Esophagus muscularis mucosa (tissue), 4 donors: ENCODE measurements at regions not wholly inside any gene's neighbourhood (a gene's known extent, or its start where the extent isn't known, plus 50 kb on each side); places are given as distances from the start of the nearest gene placed in this dataset.

ENCODE experiments used
- DNase-seq: peaks from one replicate; pipeline ENCODE4 v3.0.0-alpha.2; 2017; ENCODE audit errors: extremely low spot score
- H3K27ac ChIP-seq, 4 donors: fragments of 200-600 bp; sonication (generic); replicated peaks in 1 of 4; 1 replicate in 3 of 4; 2 replicates in 1 of 4; pipeline ENCODE4 v1.5.1; 2016 to 2019; ENCODE audit warnings: mild to moderate bottlenecking in 1 of 4
- H3K27me3 ChIP-seq, 4 donors: fragments of 200-600 bp; sonication (generic); one replicate each; pipeline versions ENCODE4 v1.5.1 to v1.6.0; 2016 to 2019
- H3K36me3 ChIP-seq, 4 donors: fragments of 200-600 bp; sonication (generic); one replicate each; pipeline ENCODE4 v1.5.1; 2016 to 2019
- H3K4me1 ChIP-seq, 4 donors: fragments of 200-600 bp; sonication (generic); one replicate each; pipeline ENCODE4 v1.5.1; 2016 to 2019
- H3K4me3 ChIP-seq, 4 donors: fragments of 200-600 bp; sonication (generic); 1 replicate in 2 of 4; 2 replicates in 2 of 4; pipeline ENCODE4 v1.5.1; 2016 to 2019; ENCODE audit warnings: mild to moderate bottlenecking in 4 of 4, moderate library complexity in 1 of 4
- H3K9me3 ChIP-seq, 4 donors: fragments of 200-600 bp; sonication (generic); 1 replicate in 3 of 4; 2 replicates in 1 of 4; pipeline ENCODE4 v1.5.1; 2016 to 2019
- EP300 ChIP-seq: sonication (generic); formaldehyde crosslinking; IDR thresholded peaks from one replicate; pipeline ENCODE4 v1.6.1; 2017; ENCODE audit warnings: antibody characterized with exemption
- POLR2A ChIP-seq: fragments of 450-650 bp; IDR thresholded peaks from one replicate; pipeline ENCODE4 v1.6.1; 2017; ENCODE audit warnings: antibody characterized with exemption, moderate library complexity, mild to moderate bottlenecking, low read depth
- POLR2AphosphoS5 ChIP-seq, 2 donors: sonication (generic); formaldehyde crosslinking; IDR thresholded peaks; one replicate each; pipeline ENCODE4 v1.6.1; 2017; ENCODE audit warnings: antibody characterized with exemption in 2 of 2
- WGBS: methylation state at CpG from one replicate; pipeline ENCODE4 v1.1.5; 2018; 5-methylcytosine and 5-hydroxymethylcytosine counted together
- intact Hi-C: fragments of 100-400 bp; cut with DNase I; formaldehyde crosslinking; loops from one replicate; pipeline ENCODE4 v1.15.1; 2023
- TF ChIP-seq, protein P1 (sequence below), 3 experiments: fragments of 200-600 bp in 2 of 3; fragments of 450-650 bp in 1 of 3; sonication (generic) in 2 of 3; IDR thresholded peaks; one replicate each; pipeline ENCODE4 v1.5.1; 2017 to 2019; ENCODE audit warnings: antibody characterized with exemption in 3 of 3, mild to moderate bottlenecking in 2 of 3, moderate library complexity in 1 of 3

DNA sequence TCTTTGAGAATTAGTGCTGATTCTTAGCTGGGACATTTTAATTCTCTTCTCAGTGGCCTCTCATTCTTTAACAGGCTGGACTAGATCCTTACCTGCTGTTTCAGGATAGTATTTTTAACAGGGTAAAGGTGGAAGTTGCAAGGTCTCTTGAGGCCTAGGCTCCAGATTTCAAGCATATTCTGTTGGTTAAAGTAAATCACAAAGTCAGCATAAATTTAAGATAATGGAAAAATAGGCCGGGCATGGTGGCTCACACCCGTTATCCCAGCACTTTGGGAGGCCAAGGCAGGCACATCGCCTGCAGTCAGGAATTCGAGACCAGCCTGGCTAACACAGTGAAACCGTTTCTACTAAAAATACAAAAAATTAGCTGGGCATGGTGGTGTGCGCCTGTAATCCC is 1149.0 kb downstream of the EPHA7 start:
- H3K36me3 ChIP-seq, result no peaks in the 10 kb centered on the region
- no peak overlapping the region for H3K27ac ChIP-seq
- 88% methylated on average over 6 of the region's 6 CpGs for WGBS
- H3K4me1 ChIP-seq, result no peaks in the 10 kb centered on the region
- TF ChIP-seq POLR2AphosphoS5 (IDR thresholded peaks at IDR 0.05) (no peak), EP300 (no peak), POLR2A (no peak)
- TF ChIP-seq, protein P1, sequence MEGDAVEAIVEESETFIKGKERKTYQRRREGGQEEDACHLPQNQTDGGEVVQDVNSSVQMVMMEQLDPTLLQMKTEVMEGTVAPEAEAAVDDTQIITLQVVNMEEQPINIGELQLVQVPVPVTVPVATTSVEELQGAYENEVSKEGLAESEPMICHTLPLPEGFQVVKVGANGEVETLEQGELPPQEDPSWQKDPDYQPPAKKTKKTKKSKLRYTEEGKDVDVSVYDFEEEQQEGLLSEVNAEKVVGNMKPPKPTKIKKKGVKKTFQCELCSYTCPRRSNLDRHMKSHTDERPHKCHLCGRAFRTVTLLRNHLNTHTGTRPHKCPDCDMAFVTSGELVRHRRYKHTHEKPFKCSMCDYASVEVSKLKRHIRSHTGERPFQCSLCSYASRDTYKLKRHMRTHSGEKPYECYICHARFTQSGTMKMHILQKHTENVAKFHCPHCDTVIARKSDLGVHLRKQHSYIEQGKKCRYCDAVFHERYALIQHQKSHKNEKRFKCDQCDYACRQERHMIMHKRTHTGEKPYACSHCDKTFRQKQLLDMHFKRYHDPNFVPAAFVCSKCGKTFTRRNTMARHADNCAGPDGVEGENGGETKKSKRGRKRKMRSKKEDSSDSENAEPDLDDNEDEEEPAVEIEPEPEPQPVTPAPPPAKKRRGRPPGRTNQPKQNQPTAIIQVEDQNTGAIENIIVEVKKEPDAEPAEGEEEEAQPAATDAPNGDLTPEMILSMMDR (IDR thresholded peaks at IDR 0.05), result no peak
- no peak overlapping the region for H3K4me3 ChIP-seq
- no peak for DNase-seq
- H3K9me3 ChIP-seq, result no peaks in the 10 kb centered on the region
- intact Hi-C loops, result no loop called here
- H3K27me3 ChIP-seq, result no peaks in the 10 kb centered on the region

DNA sequence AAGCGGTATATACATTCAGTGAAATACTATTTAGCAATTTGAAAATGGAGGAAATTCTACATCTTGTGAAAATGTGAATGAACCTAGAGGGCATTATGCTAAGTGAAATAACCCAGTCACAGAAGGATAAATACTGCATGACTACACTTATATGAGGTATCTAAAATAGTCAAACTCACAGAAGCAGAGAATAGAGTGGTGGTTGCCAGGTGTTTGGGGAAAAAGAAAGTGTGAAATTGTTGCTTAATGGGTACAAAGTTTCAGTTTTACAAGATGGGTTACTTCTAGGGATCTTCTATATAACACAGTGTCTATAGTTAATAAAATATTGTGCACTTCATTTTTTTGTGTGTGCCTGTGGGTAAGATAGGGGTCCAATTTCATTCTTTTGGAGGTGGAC is 1152.0 kb downstream of the EPHA7 start:
- H3K4me1 ChIP-seq, result no peaks in the 10 kb centered on the region
- WGBS, result 87% methylated on average over 1 of the region's 1 CpG

DNA sequence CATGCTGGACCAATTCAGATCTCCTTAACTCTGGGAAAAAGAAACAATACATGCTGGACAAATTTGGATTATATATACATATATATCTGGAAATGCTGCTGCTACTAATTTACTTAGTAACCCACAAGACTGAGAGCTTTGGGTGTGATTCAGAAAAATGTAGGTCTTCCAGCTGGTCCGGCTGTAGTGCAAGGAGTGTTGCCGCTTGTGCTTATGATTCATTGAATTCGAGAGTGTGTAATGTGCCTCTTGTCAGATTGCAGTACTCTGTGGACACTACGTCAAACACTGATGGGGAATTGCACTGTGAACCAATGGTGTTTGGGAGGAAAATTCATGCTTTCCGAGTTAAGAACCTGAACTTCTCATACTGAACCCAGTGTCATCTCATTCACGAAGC is 1155.5 kb downstream of the EPHA7 start:
- WGBS, result 71% methylated on average over 6 of the region's 6 CpGs
- H3K4me1 ChIP-seq, result no peaks in the 10 kb centered on the region
- DNase-seq, result no peak
- H3K4me3 ChIP-seq, result no peak overlapping the region
- no peak for TF ChIP-seq EP300
- TF ChIP-seq POLR2A, result no peak
- TF ChIP-seq, protein P1 (IDR thresholded peaks at IDR 0.05), result no peak
- TF ChIP-seq POLR2AphosphoS5 (IDR thresholded peaks at IDR 0.05), result no peak
- no peaks in the 10 kb centered on the region for H3K9me3 ChIP-seq
- intact Hi-C loops, result no loop called here
- H3K27me3 ChIP-seq, result no peaks in the 10 kb centered on the region
- H3K27ac ChIP-seq, result no peak overlapping the region
- no peaks in the 10 kb centered on the region for H3K36me3 ChIP-seq

More for the DNA sequence above, 1152.0 kb downstream of the EPHA7 start:
- intact Hi-C loops, result no loop called here
- Histone ChIP-seq H3K9me3 (no peaks in the 10 kb centered on the region), H3K4me3 (no peak overlapping the region), H3K36me3 (no peaks in the 10 kb centered on the region), H3K27ac (no peak overlapping the region), H3K27me3 (no peaks in the 10 kb centered on the region)
- TF ChIP-seq EP300 (no peak), POLR2AphosphoS5 (IDR thresholded peaks at IDR 0.05) (no peak), POLR2A (no peak)
- TF ChIP-seq, protein P1 (IDR thresholded peaks at IDR 0.05), result no peak
- DNase-seq, result no peak

DNA sequence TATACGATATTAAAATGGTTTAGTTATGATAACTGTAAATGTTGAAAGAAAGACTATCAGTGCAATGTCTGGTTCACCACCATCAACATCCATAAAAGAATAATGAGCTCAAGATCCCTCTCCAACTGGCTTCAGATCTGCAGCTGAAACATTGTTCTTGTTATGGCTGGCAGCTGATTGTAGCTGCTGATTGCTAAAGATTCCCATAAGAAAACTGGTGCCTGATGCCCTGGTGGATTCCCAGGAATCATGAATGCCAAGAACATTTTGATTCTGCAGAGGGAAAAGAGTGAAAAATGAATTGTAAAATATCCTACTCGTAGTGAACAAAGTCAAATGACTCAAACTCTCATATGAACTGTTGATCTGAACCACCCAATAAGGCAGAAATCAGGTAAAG is 1160.2 kb downstream of the EPHA7 start:
- WGBS, result 75% methylated on average over 2 of the region's 2 CpGs
- H3K4me1 ChIP-seq, result no peaks in the 10 kb centered on the region
- H3K36me3 ChIP-seq, result no peaks in the 10 kb centered on the region
- intact Hi-C loops, result no loop called here
- H3K27ac ChIP-seq, result no peak overlapping the region
- H3K9me3 ChIP-seq, result no peaks in the 10 kb centered on the region
- no peak overlapping the region for H3K4me3 ChIP-seq
- TF ChIP-seq EP300, result no peak
- no peak for TF ChIP-seq POLR2A
- TF ChIP-seq POLR2AphosphoS5 (IDR thresholded peaks at IDR 0.05), result no peak
- TF ChIP-seq, protein P1 (IDR thresholded peaks at IDR 0.05), result no peak
- DNase-seq, result no peak
- no peaks in the 10 kb centered on the region for H3K27me3 ChIP-seq

DNA sequence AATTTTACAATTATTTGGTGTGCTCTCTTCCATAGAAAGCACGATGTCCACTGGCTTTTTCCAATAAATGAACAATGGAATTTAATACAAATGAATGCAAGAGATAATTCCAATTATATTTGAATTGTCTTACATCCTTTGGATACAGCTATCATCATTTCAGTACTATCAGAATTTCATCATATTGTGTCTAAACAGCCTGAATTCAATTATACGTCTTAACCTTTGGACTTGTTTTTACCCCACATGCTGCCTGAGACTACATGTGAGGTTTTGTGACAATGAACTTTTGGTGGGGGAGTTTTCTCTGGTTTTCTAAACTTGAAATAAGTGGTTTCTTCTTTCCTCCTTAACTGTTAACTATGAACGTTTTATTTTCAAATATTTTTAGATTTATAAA is 1176.0 kb downstream of the EPHA7 start:
- H3K4me3 ChIP-seq, result no peak overlapping the region
- intact Hi-C loops, result no loop called here
- H3K36me3 ChIP-seq, result no peaks in the 10 kb centered on the region
- TF ChIP-seq EP300, result no peak
- no peaks in the 10 kb centered on the region for H3K4me1 ChIP-seq
- no peak overlapping the region for H3K27ac ChIP-seq
- 70% methylated on average over 3 of the region's 3 CpGs for WGBS
- DNase-seq, result no peak
- H3K27me3 ChIP-seq, result no peaks in the 10 kb centered on the region
- no peaks in the 10 kb centered on the region for H3K9me3 ChIP-seq
